ENCODE measurements at regions not wholly inside any gene's neighbourhood (a gene's known extent, or its start where the extent isn't known, plus 50 kb on each side); places are given as distances from the start of the nearest gene placed in this dataset.
"Not testable (repeated sequence)": the region's sequence is repeated elsewhere in the genome, so short reads cannot be mapped to it uniquely, and the experiment has no call there.

- no peak for DNase-seq
These were observed 59.3 kb upstream of the VASH1 start for GRCh38 chr14:76701981-76702380.

- no peak for DNase-seq
These were observed 56.1 kb upstream of the VASH1 start for GRCh38 chr14:76705214-76705613.

GRCh38 chr14:76706207-76706606, 55.1 kb upstream of the VASH1 start:
- DNase-seq: not testable (repeated sequence)

- DNase-seq: no peak
These were observed 54.5 kb upstream of the VASH1 start for GRCh38 chr14:76706811-76707210.

GRCh38 chr14:76708028-76708427, 53.2 kb upstream of the VASH1 start:
- no peak for DNase-seq

GRCh38 chr14:76708771-76709170, 52.5 kb upstream of the VASH1 start:
- no peak for DNase-seq

GRCh38 chr14:76710056-76711010, 50.9 kb upstream of the VASH1 start:
- peak; percentile 48 for DNase-seq

Data from CD4-positive, alpha-beta T cell treated with Interleukin-12 subunit alpha and Interleukin-12 subunit beta, for 1 hour (primary cell).